B cell (primary cell): ENCODE measurements at regions not wholly inside any gene's neighbourhood (a gene's known extent, or its start where the extent isn't known, plus 50 kb on each side); places are given as distances from the start of the nearest gene placed in this dataset.

Experiments
- EZH2 ChIP-seq: IDR thresholded peaks from 2 replicates; pipeline ENCODE4 v1.6.1; 2012; ENCODE audit warnings: borderline replicate concordance, low read depth, mild to moderate bottlenecking, moderate library complexity, low read length; ENCODE audit not compliant: insufficient read depth, poor library complexity, severe bottlenecking
- TF ChIP-seq, protein P1 (sequence below): fragments of 200-600 bp; IDR thresholded peaks from one replicate; pipeline ENCODE4 v1.8.0; 2022; ENCODE audit warnings: antibody characterized with exemption, mild to moderate bottlenecking

- TF ChIP-seq, protein P1, sequence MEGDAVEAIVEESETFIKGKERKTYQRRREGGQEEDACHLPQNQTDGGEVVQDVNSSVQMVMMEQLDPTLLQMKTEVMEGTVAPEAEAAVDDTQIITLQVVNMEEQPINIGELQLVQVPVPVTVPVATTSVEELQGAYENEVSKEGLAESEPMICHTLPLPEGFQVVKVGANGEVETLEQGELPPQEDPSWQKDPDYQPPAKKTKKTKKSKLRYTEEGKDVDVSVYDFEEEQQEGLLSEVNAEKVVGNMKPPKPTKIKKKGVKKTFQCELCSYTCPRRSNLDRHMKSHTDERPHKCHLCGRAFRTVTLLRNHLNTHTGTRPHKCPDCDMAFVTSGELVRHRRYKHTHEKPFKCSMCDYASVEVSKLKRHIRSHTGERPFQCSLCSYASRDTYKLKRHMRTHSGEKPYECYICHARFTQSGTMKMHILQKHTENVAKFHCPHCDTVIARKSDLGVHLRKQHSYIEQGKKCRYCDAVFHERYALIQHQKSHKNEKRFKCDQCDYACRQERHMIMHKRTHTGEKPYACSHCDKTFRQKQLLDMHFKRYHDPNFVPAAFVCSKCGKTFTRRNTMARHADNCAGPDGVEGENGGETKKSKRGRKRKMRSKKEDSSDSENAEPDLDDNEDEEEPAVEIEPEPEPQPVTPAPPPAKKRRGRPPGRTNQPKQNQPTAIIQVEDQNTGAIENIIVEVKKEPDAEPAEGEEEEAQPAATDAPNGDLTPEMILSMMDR = no peak
- no peak for TF ChIP-seq EZH2
These were observed 137.6 kb upstream of the ATXN1 start for GRCh38 chr6:16898640-16899396.
